Epidermal melanocyte (primary cell): ENCODE measurements at regions not wholly inside any gene's neighbourhood (a gene's known extent, or its start where the extent isn't known, plus 50 kb on each side); places are given as distances from the start of the nearest gene placed in this dataset.

Source experiments
- DNase-seq: peaks from one replicate; pipeline ENCODE4 v3.0.0; 2011; ENCODE audit warnings: low spot score; ENCODE audit not compliant: insufficient read length

DNA sequence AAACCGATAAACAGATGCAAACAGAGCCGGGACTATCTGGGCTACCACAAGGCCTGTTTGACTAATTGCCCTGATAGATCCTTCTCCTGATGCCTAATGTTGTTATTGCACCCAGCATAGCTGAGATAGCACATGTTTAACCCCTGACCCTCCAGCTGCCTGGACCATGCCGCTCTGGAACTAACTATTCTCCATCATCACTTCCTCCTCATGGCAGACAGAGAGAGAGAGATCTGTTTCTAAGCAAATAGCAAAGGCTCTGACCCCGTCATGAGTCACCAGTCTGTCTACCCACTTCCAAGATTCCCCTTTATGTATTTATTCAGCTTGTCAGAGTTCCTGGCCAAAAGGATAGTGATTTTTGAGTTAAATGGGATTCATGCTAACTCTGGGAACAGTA, 58.2 kb upstream of the FLRT2 start:
- DNase-seq, result no peak

DNA sequence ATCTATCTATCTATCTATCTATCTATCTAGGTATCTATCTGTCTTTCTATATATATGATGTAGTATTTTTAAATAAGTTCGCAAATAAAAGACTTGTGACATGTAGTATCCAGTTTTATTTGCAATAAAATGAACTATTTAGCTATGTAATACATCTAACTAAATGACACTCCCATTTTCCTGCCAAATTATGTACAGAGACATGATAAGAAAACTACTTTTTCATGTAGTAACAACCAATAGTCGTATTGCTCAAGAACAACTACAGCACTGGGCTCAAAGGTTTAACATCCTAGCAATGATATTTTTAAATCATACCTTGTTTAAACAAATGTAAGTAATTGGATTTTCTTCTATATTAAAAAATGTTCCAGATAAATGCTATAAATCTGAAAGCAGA, 55.5 kb upstream of the FLRT2 start:
- DNase-seq, result no peak

DNA sequence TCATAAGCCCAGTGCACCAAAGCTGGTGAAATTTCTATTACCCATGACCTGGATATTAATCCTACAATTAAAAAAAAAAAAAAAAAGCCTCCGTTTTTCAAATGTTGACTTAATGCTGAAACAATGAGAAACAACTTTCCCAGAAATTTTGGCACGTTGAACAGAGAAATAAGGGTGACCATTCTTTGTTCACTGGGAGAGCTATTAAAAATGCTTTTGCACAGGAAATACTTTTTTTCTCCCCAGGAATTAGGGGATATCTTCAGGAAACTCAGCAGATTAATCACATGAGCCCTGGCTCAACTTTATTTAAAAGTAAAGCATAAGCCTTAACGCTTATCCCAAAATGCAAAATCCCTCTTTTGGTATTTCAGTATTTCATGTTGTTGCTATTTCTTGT, 54.8 kb upstream of the FLRT2 start:
- no peak for DNase-seq

DNA sequence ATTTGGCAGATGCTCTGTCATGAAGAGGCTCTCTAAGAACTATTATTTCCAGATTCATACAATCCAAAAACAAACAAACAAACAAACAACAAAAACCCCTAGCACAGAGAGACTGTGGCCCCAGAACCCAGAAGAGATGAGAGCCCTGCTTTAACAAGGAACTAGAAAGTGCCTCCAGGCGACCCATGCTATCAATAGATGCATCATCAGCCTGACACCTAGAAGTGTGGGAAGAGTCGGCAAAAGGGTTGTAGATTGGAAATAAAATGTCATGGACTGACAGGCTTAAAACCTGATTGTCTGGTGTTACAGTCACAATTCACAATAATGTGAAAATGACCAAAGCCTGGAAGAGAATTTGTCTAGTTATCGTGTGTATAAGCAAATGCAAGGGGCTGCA, 50.6 kb upstream of the FLRT2 start:
- DNase-seq, result no peak

DNA sequence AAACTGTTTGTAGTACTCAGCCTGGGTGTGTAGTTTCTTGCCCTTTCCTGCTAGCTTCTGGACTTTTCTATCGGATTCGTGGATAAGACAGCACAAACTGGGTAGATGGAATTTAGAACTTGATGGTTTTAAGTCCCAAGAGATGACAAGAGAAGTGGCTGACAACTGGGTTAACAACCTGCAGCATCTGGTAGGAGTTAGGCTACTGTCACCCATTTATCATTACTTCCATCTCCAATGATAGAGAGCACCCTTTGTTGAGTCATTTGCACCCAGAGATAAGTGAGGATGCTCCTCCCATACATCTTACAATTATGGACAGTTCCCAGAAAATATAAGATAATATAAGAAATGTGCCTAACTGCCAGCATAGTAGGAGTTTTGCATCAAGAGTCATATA, 50.2 kb upstream of the FLRT2 start:
- DNase-seq, result no peak
